Smooth muscle cell (in vitro differentiated cells): ENCODE measurements at regions not wholly inside any gene's neighbourhood (a gene's known extent, or its start where the extent isn't known, plus 50 kb on each side); places are given as distances from the start of the nearest gene placed in this dataset.

Experiments used
- DNase-seq: peaks from one replicate; lab custom pipeline; 2025; ENCODE audit not compliant: unreplicated experiment; lab: John Stamatoyannopoulos, UW
- H2AFZ ChIP-seq: fragments of 200-600 bp; sonication (generic); 2 replicates; pipeline ENCODE4 v1.6.0; 2016; ENCODE audit warnings: antibody characterized with exemption, low read depth, mild to moderate bottlenecking
- H3F3A ChIP-seq: fragments of 200-600 bp; sonication (generic); 2 replicates; pipeline ENCODE4 v1.6.0; 2017; ENCODE audit warnings: antibody characterized with exemption, low read depth
- H3K27ac ChIP-seq: fragments of 200-600 bp; sonication (generic); 2 replicates; pipeline ENCODE4 v1.5.1; 2016; ENCODE audit warnings: low read depth, mild to moderate bottlenecking
- H3K27me3 ChIP-seq: fragments of 200-600 bp; sonication (generic); 2 replicates; pipeline ENCODE4 v1.6.1; 2016; ENCODE audit warnings: low read depth, mild to moderate bottlenecking
- H3K36me3 ChIP-seq: fragments of 200-600 bp; sonication (generic); 2 replicates; pipeline ENCODE4 v1.5.1; 2016; ENCODE audit warnings: low read depth
- H3K4me1 ChIP-seq: fragments of 200-600 bp; sonication (generic); 2 replicates; pipeline ENCODE4 v1.5.1; 2016; ENCODE audit warnings: low read depth
- H3K4me2 ChIP-seq: fragments of 200-600 bp; sonication (generic); 2 replicates; pipeline ENCODE4 v1.6.0; 2016; ENCODE audit warnings: mild to moderate bottlenecking
- H3K4me3 ChIP-seq: fragments of 200-600 bp; sonication (generic); 2 replicates; pipeline ENCODE4 v1.5.1; 2016; ENCODE audit warnings: mild to moderate bottlenecking
- H3K79me2 ChIP-seq: fragments of 200-600 bp; sonication (generic); 2 replicates; pipeline ENCODE4 v1.6.0; 2016; ENCODE audit warnings: low read depth, mild to moderate bottlenecking
- H3K9ac ChIP-seq: fragments of 200-600 bp; sonication (generic); 2 replicates; pipeline ENCODE4 v1.6.0; 2016; ENCODE audit warnings: low read depth
- H3K9me3 ChIP-seq: fragments of 200-600 bp; sonication (generic); replicated peaks from 2 replicates; pipeline ENCODE4 v1.5.1; 2016; ENCODE audit warnings: low read depth
- H4K20me1 ChIP-seq: fragments of 200-600 bp; sonication (generic); 2 replicates; pipeline ENCODE4 v1.6.0; 2016; ENCODE audit warnings: low read depth
- CTCF ChIP-seq: fragments of 200-600 bp; sonication (generic); IDR thresholded peaks from 2 replicates; pipeline ENCODE4 v1.5.1; 2017; ENCODE audit warnings: borderline replicate concordance, mild to moderate bottlenecking, antibody characterized with exemption; ENCODE audit not compliant: insufficient read depth, poor library complexity, severe bottlenecking
- WGBS: methylation state at CpG from one replicate; pipeline ENCODE4 v1.1.7; 2016; ENCODE audit warnings: low lambda C conversion rate; 5-methylcytosine and 5-hydroxymethylcytosine counted together

- no peaks in the 10 kb centered on the region for H3K27me3 ChIP-seq
- 90% methylated on average over 2 of the region's 2 CpGs for WGBS
- TF ChIP-seq CTCF = no peak
- no peaks in the 10 kb centered on the region for H3K4me1 ChIP-seq
- H3K4me3 ChIP-seq = no peak overlapping the region
- H3K4me2 ChIP-seq = no peak overlapping the region
- no peaks in the 10 kb centered on the region for H3F3A ChIP-seq
- H3K9me3 ChIP-seq = no peaks in the 10 kb centered on the region
- no peak overlapping the region for H3K9ac ChIP-seq
- DNase-seq = no peak
- H3K27ac ChIP-seq = no peak overlapping the region
- no peaks in the 10 kb centered on the region for H3K36me3 ChIP-seq
- no peaks in the 10 kb centered on the region for H3K79me2 ChIP-seq
- no peaks in the 10 kb centered on the region for H4K20me1 ChIP-seq
- no peak overlapping the region for H2AFZ ChIP-seq
Observed at GRCh38 chr2:142294225-142294624, 163.4 kb upstream of the LRP1B start.

- H3K4me2 ChIP-seq = peak overlapping the region; percentile 15
- no peak for DNase-seq
- H3K27me3 ChIP-seq = no peaks in the 10 kb centered on the region
- H3K9ac ChIP-seq = no peak overlapping the region
- no peaks in the 10 kb centered on the region for H3K36me3 ChIP-seq
- H3K4me3 ChIP-seq = no peak overlapping the region
- no peak overlapping the region for H3K27ac ChIP-seq
- no peak overlapping the region for H2AFZ ChIP-seq
- no peaks in the 10 kb centered on the region for H3K9me3 ChIP-seq
- 42% methylated on average over 2 of the region's 2 CpGs for WGBS
- TF ChIP-seq CTCF = no peak
- H3K4me1 ChIP-seq = no peaks in the 10 kb centered on the region
- no peaks in the 10 kb centered on the region for H3F3A ChIP-seq
- no peaks in the 10 kb centered on the region for H4K20me1 ChIP-seq
- H3K79me2 ChIP-seq = no peaks in the 10 kb centered on the region
Observed at GRCh38 chr2:142291969-142292368, 161.2 kb upstream of the LRP1B start.

GRCh38 chr2:142290931-142291330 lies 160.1 kb upstream of the LRP1B start:
- no peaks in the 10 kb centered on the region for H3F3A ChIP-seq
- no peak overlapping the region for H3K4me2 ChIP-seq
- H4K20me1 ChIP-seq = no peaks in the 10 kb centered on the region
- no peaks in the 10 kb centered on the region for H3K36me3 ChIP-seq
- no peaks in the 10 kb centered on the region for H3K79me2 ChIP-seq
- no peaks in the 10 kb centered on the region for H3K9me3 ChIP-seq
- H2AFZ ChIP-seq = no peak overlapping the region
- no peak overlapping the region for H3K27ac ChIP-seq
- no peaks in the 10 kb centered on the region for H3K4me1 ChIP-seq
- no peak for DNase-seq
- WGBS = 74% methylated on average over 3 of the region's 3 CpGs
- no peaks in the 10 kb centered on the region for H3K27me3 ChIP-seq
- no peak overlapping the region for H3K9ac ChIP-seq
- no peak for TF ChIP-seq CTCF
- no peak overlapping the region for H3K4me3 ChIP-seq

GRCh38 chr2:142286618-142287017 lies 155.8 kb upstream of the LRP1B start:
- DNase-seq = no peak
- 28% methylated on average over 7 of the region's 7 CpGs for WGBS
- H3K27me3 ChIP-seq = no peaks in the 10 kb centered on the region

More at GRCh38 chr2:142286618-142287017, 155.8 kb upstream of the LRP1B start:
- H3F3A ChIP-seq = no peaks in the 10 kb centered on the region
- H3K36me3 ChIP-seq = no peaks in the 10 kb centered on the region
- H2AFZ ChIP-seq = no peak overlapping the region
- no peak overlapping the region for H3K4me3 ChIP-seq
- no peaks in the 10 kb centered on the region for H3K79me2 ChIP-seq
- H4K20me1 ChIP-seq = no peaks in the 10 kb centered on the region
- H3K9me3 ChIP-seq = no peaks in the 10 kb centered on the region
- TF ChIP-seq CTCF = peak; percentile 37
- no peak overlapping the region for H3K27ac ChIP-seq
- H3K9ac ChIP-seq = no peak overlapping the region
- H3K4me1 ChIP-seq = peaks cover 15% of the 10 kb centered on the region
- H3K4me2 ChIP-seq = no peak overlapping the region
